Activated effector memory CD4-positive, alpha-beta T cell treated with Interleukin-2 at 50 U/mL for 16 hours (primary cell): ENCODE measurements at regions not wholly inside any gene's neighbourhood (a gene's known extent, or its start where the extent isn't known, plus 50 kb on each side); places are given as distances from the start of the nearest gene placed in this dataset.

ENCODE experiments used
- DNase-seq: peaks from one replicate; pipeline ENCODE4 v3.0.0-alpha.2; 2020

GRCh38 chr3:72313308-72313707 is 528.4 kb upstream of the PROK2 start:
- DNase-seq: no peak

DNA sequence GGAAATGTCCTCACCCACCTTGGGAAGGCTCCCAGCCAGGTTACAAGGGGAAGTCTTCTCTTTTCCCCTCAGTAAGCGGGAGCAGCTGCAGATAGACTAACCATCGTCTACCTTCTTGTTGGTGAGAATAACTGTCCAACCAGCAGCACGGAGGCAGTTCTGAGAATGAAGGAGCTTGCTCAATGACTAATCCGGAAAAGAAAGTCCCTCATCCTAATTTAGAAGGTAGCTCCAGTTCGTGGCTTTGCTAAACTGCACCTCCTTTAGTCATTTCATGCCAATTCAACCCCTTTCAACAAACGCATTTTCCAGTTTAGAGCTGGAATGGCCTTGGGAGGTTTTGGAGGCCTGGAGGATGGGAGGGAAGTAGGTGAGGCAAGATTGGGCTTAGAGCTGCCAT is 527.4 kb upstream of the PROK2 start:
- no peak for DNase-seq

DNA sequence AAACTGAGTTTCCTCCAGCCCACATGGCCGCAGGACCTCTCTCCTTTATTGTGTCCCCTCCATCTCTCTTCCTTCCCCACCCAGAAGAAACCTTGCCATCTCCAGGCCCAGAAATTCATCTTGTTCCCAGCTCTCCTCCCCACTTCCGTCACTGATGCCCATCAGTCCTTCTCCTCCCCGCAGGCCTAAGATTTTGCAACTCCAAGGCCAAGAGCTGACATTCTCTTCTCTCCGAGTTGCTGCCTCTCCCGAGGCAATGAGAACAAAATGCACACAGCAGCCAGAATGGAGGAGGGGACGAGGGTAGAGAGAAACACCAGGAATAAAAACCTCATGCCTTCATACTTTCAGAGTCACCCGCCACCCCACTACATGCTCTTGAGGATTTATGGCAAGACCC is 526.5 kb upstream of the PROK2 start:
- no peak for DNase-seq

DNA sequence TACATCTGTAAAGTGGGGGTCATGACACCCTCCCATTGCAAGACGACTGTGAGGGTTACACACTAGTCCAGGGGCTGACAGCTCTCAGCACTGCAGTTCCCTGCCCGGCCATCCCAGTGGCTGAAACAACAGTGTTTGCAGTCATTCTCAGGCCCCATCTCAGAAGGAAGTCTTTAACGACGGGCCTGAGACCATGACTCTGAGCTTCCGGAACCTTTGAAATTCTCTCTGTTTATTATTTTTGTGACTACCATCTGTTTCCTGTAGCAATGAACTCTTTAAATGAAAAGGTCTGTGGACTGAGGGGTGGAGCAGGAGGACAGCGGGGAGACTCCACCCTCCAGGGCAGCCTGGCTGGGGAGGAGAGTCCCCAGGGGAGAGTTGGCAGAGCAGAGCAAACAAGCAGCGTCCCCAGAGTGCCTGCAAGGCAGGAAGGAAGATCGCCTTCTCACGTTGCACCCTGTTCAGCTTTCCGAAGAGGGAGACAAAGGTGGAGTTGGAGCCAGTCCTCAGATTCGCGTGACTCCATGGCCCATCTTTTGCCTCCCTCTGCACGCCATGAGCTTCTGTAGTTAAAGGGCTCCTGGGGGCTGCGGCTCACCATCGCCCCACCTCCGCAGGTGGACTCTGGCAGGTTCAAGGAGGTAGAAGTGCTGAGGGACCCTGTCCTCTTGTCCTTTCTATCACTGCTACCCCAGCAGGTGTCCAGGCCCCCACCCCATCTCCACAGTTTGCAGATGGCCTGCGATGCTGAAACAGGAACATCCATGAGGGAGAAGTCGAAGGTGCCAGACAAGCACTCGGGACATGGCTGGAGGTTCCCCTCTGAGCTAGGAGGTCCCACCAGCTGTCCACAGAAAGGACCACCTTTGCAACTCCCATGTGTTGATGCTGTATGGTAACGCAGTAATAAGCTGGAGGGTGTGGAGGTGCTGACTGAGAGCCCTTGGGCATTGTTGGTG is 525.8 kb upstream of the PROK2 start:
- no peak for DNase-seq

GRCh38 chr3:72309661-72310418 is 524.9 kb upstream of the PROK2 start:
- DNase-seq: no peak

DNA sequence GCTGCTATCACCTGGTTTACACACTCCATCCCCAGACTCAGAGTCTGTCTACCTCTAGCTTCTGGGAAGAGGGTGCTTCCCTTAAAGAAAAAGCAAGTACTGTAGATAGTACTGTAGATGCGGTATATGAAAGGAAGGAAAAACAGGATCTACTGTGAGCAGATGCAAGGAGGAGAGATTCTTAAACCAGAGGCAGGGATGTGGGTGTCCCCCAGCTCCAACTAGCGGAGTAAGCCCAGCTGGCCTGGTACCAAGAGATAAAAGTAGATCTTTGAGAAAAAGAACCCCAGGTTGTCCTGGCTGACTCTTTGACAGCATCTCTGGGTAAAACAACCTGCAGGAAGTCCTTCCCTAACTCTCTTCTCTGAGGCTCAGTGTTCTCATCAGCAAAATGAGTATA is 523.7 kb upstream of the PROK2 start:
- no peak for DNase-seq

DNA sequence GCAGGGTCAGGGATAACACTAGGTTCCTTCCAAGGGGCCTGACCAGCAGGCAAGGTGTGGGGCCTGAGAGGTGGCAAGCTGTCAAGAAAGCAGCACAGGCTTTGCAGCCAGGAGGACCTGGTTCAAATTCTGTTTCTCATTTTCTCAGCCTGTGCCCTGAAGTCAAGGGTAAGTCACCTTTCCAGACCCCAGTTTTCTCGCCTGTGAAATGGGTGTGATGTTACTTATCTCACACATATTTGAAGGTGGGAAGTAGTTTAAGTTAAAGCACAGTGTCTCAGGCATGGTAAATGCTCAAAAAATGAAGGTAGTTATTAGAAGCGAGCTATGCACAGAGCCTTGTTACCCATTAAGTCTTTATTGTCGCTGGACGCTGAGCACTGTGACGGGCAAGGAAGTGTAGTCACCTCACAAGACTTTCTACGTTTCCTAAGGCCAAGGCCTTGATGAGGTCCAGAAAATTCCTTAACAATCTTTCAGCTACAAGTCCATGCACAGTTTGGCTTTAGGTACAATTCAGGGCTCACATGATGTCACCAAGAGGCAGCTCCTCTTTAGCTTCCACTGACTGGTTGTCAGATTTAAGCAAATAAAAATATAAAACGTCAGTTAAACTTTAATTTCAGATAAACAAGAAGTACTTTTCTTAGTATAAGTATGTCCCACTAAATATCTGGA is 522.6 kb upstream of the PROK2 start:
- no peak for DNase-seq

GRCh38 chr3:72306800-72307341 is 521.9 kb upstream of the PROK2 start:
- DNase-seq: no peak

DNA sequence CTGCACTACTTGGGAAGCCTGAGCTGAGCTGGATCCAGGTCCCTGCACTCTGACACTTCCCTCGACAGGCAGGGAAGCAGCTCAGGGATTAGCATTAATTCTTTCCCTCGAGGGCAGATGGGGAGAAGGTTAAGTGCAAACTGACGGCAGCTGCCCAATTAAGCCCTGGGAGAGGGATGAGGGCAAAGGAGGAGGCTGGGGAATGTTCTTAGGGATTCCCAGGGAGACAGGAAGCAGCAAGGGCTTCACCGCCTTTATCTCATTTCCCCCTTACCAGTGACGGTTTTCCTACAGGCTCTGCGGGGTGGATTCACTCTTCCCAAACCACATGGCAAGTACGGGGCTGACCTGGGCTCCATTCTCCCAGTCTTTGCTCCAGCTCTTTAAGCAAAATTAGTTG is 519.0 kb upstream of the PROK2 start:
- DNase-seq: no peak

GRCh38 chr3:72301779-72302178 is 516.8 kb upstream of the PROK2 start:
- DNase-seq: no peak

- DNase-seq: no peak
These were observed 515.7 kb upstream of the PROK2 start for GRCh38 chr3:72300621-72301020.

- no peak for DNase-seq
These were observed 514.9 kb upstream of the PROK2 start for GRCh38 chr3:72299823-72300222.

DNA sequence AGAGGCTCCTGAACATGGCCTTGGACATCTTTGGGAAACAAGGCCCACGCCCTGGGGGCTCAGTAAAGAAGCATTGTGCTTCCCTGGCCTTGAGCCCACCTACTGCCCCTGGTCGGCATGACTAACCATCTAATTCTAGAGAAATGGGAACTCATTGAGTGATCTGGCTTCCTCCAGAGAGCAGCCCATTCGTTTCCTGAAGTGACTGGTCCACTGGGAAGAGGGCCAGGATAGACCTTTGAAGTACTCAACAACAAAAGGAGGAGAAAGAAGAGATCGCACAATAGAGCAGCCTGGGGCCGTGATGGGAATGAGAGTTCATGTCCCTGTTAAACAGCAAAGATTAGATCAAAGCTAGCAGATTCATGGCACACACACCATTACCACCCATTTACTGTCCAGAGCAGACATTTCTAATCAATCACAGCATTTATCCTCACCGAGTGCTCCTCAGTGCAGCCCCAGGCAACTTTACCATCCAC is 514.4 kb upstream of the PROK2 start:
- DNase-seq: no peak

GRCh38 chr3:72298201-72299152 is 513.5 kb upstream of the PROK2 start:
- no peak for DNase-seq

DNA sequence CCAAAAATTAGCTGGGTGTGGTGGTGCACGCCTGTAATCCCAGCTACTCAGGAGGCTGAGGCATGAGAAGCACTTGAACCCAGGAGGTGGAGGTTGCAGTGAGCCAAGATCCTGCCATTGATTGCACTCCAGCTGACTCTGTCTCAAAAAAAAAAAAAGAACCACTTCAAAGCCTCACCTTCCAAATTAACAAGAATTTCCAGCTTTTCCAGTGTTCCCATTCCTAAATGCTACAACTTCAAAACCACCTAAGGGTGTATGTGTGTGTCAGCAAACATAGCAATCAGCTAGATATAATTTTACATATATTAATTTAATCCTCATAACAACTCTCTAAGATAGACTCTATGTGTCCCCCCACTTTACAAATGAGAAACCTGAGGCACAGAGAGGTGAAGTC is 512.5 kb upstream of the PROK2 start:
- DNase-seq: no peak

- DNase-seq: no peak
These were observed 511.6 kb upstream of the PROK2 start for GRCh38 chr3:72296477-72297111.

DNA sequence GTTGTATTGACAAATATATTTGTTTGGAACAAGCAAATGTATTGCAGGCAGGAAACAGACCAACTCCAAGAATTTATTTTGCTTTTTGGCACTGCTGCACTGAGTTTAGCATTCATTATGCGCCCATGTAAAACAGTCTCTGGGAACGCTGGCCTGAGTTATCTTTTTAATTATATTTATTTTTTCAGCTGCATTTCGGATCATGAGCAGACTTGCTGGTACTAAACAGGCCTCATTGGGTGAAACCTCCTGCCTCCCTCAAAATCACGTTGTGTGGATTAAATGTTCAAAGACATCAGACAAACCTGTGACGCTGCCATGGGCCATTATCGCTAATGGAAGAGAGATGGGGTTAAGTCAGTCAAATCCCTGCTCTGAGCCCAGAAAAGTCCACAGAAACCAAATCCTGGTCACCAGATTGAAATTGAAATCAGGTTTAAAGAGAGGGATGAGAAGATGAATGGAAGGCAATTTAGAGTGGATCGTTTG is 511.1 kb upstream of the PROK2 start:
- no peak for DNase-seq

DNA sequence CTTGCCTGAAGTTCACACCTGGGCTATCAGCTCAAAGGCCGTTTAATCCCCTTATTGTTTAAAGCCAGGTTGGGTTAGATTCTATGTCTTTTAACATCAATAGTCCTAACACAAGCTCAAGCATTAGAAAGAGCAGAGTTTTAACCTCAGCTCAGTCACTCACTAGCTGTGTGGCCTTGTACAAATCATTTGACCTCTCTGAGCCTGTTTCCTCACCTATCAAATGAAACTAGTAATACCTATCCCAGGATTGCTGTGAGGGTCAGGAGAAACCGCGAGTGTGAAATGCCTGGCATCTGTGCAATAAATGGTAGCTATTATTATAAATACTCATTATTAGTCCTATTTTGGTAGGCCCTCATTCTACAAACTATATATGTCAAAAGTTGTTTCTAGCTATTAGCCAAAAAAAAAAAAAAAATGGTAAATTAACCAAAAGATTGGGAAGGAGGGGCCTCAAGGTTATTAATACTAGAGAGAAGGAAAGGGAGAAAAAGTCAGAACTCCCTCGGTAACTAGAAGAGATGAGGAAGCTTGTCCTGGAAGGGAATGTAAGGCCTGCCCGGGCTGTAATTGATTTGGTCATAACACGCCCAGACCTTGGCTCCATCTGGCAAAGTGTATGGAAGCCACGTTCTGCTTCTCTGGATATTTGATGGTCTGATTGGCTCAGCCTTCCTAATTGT is 510.5 kb upstream of the PROK2 start:
- no peak for DNase-seq

DNA sequence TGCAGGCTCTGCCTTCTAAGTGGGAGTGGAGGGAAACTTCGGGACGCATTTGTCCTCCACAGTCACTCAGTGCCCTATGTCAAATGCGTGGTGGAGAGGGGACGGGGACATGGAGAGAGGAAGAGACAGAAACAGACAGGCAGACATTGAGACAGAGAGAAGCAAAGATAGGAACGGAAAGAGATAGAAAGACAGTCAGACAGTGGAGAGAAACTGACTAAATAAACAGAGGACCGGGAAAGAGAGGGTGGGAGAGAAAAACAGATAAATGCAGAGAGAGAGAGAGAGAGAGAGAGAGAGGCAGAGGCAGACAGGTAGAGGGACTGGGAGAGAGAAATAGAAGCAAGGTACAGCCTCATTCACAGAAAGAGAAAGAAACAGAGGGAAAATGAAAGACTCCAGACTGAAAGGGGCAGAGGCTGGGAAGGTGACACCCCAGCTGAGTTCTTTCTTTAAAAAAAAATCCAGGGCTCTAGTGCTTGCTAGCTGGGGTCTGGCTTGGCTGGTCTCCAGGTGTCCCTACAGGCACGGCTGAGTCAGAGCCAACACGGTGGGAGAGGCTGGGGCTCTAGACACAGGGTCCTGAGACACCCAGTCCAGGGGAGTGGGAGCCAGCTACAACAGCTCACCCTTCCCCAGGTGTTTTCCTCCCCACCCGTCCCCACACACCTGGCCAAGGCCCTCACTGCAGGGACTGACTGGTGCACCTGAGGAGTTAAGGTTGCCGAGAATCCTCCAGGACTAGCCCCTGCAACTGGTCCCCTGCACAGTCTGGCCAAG is 506.1 kb upstream of the PROK2 start:
- DNase-seq: no peak

- DNase-seq: no peak
These were observed 504.7 kb upstream of the PROK2 start for GRCh38 chr3:72289692-72290071.
